HG03196 (cell line): ENCODE measurements at regions not wholly inside any gene's neighbourhood (a gene's known extent, or its start where the extent isn't known, plus 50 kb on each side); places are given as distances from the start of the nearest gene placed in this dataset.
A peak's percentile ranks its signal among the peaks of the same experiment; 100 is the strongest.
"Not testable (repeated sequence)": the region's sequence is repeated elsewhere in the genome, so short reads cannot be mapped to it uniquely, and the experiment has no call there.

Experiments used
- ATAC-seq: cut with Tn5 transposase; IDR thresholded peaks from one replicate; pipeline ENCODE4 v1.9.1; 2021; ENCODE audit not compliant: unreplicated experiment

- ATAC-seq = no peak
Observed at GRCh38 chr3:106428565-106428994, 559.8 kb upstream of the CBLB start.

GRCh38 chr3:106431721-106432120 is 562.9 kb upstream of the CBLB start:
- ATAC-seq = no peak

GRCh38 chr3:106435899-106436453 is 567.2 kb upstream of the CBLB start:
- ATAC-seq = no peak

GRCh38 chr3:106438887-106439286 is 570.1 kb upstream of the CBLB start:
- no peak for ATAC-seq

- peak; percentile 64 for ATAC-seq
Observed at GRCh38 chr3:106440672-106441071, 571.9 kb upstream of the CBLB start.

- ATAC-seq = no peak
Observed at GRCh38 chr3:106446271-106446670, 577.5 kb upstream of the CBLB start.

- no peak for ATAC-seq
Observed at GRCh38 chr3:106447723-106448301, 579.0 kb upstream of the CBLB start.

GRCh38 chr3:106448372-106448966 is 579.7 kb upstream of the CBLB start:
- not testable (repeated sequence) for ATAC-seq

- no peak for ATAC-seq
Observed at GRCh38 chr3:106452096-106452495, 583.3 kb upstream of the CBLB start.

GRCh38 chr3:106454497-106454896 is 585.7 kb upstream of the CBLB start:
- no peak for ATAC-seq

GRCh38 chr3:106457281-106458180 is 588.7 kb upstream of the CBLB start:
- ATAC-seq = peak; percentile 96

GRCh38 chr3:106458952-106459351 is 590.1 kb upstream of the CBLB start:
- no peak for ATAC-seq

GRCh38 chr3:106466881-106467280 is 598.1 kb upstream of the CBLB start:
- no peak for ATAC-seq

GRCh38 chr3:106473576-106474475 is 605.0 kb upstream of the CBLB start:
- no peak for ATAC-seq

- no peak for ATAC-seq
Observed at GRCh38 chr3:106482451-106482850, 613.6 kb upstream of the CBLB start.

- ATAC-seq = no peak
Observed at GRCh38 chr3:106485217-106485616, 616.4 kb upstream of the CBLB start.

- ATAC-seq = no peak
Observed at GRCh38 chr3:106485802-106486201, 617.0 kb upstream of the CBLB start.

- not testable (repeated sequence) for ATAC-seq
Observed at GRCh38 chr3:106486945-106487639, 618.3 kb upstream of the CBLB start.

GRCh38 chr3:106488331-106488730 is 619.5 kb upstream of the CBLB start:
- ATAC-seq = no peak

GRCh38 chr3:106491796-106492195 is 623.0 kb upstream of the CBLB start:
- no peak for ATAC-seq
